ENCODE measurements at regions not wholly inside any gene's neighbourhood (a gene's known extent, or its start where the extent isn't known, plus 50 kb on each side); places are given as distances from the start of the nearest gene placed in this dataset.

DNA sequence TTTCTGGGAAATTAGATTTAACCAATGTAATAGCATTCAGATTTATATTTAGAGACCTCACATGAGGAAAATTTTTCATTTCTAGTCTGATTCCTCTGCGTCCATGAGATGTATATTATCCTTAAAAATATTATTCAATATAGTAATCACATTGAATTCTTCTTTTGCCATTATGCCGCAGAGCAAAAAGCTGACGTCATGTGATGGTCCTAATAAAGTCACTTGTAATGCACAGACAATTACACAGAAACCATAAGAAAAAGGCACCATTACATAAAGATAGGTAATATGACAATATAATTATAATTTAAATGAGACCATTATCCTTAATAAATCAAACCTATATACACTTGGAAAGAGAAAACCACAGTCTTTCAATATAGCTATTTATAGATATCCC is 1021.5 kb downstream of the PCDH9 start:
- no peak for TF ChIP-seq MAX (IDR thresholded peaks at IDR 0.05)
- TF ChIP-seq, protein P1, sequence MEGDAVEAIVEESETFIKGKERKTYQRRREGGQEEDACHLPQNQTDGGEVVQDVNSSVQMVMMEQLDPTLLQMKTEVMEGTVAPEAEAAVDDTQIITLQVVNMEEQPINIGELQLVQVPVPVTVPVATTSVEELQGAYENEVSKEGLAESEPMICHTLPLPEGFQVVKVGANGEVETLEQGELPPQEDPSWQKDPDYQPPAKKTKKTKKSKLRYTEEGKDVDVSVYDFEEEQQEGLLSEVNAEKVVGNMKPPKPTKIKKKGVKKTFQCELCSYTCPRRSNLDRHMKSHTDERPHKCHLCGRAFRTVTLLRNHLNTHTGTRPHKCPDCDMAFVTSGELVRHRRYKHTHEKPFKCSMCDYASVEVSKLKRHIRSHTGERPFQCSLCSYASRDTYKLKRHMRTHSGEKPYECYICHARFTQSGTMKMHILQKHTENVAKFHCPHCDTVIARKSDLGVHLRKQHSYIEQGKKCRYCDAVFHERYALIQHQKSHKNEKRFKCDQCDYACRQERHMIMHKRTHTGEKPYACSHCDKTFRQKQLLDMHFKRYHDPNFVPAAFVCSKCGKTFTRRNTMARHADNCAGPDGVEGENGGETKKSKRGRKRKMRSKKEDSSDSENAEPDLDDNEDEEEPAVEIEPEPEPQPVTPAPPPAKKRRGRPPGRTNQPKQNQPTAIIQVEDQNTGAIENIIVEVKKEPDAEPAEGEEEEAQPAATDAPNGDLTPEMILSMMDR (IDR thresholded peaks at IDR 0.05; ENCODE audit: low read depth, low read length, missing input control) = no peak
- no peak for TF ChIP-seq SP1 (IDR thresholded peaks at IDR 0.05)
- TF ChIP-seq, protein P2, sequence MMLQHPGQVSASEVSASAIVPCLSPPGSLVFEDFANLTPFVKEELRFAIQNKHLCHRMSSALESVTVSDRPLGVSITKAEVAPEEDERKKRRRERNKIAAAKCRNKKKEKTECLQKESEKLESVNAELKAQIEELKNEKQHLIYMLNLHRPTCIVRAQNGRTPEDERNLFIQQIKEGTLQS (IDR thresholded peaks at IDR 0.05) = no peak
- TF ChIP-seq, protein P3, sequence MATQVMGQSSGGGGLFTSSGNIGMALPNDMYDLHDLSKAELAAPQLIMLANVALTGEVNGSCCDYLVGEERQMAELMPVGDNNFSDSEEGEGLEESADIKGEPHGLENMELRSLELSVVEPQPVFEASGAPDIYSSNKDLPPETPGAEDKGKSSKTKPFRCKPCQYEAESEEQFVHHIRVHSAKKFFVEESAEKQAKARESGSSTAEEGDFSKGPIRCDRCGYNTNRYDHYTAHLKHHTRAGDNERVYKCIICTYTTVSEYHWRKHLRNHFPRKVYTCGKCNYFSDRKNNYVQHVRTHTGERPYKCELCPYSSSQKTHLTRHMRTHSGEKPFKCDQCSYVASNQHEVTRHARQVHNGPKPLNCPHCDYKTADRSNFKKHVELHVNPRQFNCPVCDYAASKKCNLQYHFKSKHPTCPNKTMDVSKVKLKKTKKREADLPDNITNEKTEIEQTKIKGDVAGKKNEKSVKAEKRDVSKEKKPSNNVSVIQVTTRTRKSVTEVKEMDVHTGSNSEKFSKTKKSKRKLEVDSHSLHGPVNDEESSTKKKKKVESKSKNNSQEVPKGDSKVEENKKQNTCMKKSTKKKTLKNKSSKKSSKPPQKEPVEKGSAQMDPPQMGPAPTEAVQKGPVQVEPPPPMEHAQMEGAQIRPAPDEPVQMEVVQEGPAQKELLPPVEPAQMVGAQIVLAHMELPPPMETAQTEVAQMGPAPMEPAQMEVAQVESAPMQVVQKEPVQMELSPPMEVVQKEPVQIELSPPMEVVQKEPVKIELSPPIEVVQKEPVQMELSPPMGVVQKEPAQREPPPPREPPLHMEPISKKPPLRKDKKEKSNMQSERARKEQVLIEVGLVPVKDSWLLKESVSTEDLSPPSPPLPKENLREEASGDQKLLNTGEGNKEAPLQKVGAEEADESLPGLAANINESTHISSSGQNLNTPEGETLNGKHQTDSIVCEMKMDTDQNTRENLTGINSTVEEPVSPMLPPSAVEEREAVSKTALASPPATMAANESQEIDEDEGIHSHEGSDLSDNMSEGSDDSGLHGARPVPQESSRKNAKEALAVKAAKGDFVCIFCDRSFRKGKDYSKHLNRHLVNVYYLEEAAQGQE (IDR thresholded peaks at IDR 0.05) = no peak
- no peak for TF ChIP-seq GABPA (IDR thresholded peaks at IDR 0.05 in 1 of 2, conservative IDR thresholded peaks at IDR 0.05 in 1 of 2)
- TF ChIP-seq HNF4G (IDR thresholded peaks at IDR 0.05) = no peak
- no peak for TF ChIP-seq RAD21 (IDR thresholded peaks at IDR 0.05)

Measured in liver (tissue), 3 donors.